Stimulated activated CD4-positive, alpha-beta T cell treated with anti-CD3 and anti-CD28 coated beads, Interleukin-15, amount 100 ng/mL, for 48 hours (primary cell): ENCODE measurements at regions not wholly inside any gene's neighbourhood (a gene's known extent, or its start where the extent isn't known, plus 50 kb on each side); places are given as distances from the start of the nearest gene placed in this dataset.
A peak's percentile ranks its signal among the peaks of the same experiment; 100 is the strongest.
"Not testable (repeated sequence)": the region's sequence is repeated elsewhere in the genome, so short reads cannot be mapped to it uniquely, and the experiment has no call there.

ENCODE experiments used
- DNase-seq, 2 donors: peaks; one replicate each; pipeline ENCODE4 v3.0.0-alpha.2; 2020; ENCODE audit warnings: low read depth in 2 of 2

DNA sequence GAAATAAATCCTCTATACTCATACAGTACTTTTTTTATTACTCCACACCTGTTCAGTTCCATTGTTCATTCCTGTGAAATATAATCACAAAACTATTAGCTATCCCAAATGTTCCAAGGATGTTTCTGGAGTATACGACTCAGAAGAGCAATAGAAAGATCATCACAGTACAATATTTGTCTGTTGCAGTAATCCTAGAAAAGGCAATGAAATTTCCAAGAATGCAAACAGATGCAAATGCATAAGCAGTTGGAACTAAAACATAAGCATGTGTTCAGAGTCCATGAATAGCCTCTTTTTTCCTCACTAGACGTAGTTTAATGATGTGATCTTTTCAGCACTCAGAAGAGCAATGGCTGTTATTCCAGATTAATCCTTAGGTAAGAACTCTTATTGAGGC lies 55.2 kb downstream of the RTL3 start:
- DNase-seq: no peak

DNA sequence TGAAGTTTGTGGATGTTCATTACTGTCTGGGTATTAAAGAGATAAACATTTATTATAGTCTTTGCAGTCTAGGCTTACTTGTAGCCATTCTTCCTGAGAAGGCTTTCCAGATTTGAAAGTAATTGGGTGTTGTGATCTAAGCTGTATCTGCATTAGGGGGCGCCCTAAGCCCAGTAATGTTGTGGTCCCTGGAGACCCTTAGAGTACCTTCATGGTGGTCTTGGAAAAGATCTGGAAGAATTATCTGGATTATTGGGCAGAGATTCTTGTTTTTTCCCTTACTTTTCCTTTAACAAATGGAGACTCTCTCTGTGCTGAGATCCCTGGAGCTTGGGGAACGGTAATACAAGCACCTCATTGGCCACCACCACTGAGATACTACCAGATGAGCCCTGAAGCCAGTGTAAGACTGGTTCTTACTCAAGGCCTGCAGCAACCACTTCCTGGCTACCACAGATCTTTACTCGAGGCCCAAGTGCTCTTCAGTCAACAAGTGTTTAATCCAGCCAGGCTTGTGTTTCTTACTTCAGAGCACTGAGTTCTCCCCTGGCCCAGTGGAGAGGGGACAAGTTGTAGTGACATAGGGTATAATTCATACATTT lies 63.1 kb downstream of the RTL3 start:
- no peak for DNase-seq

DNA sequence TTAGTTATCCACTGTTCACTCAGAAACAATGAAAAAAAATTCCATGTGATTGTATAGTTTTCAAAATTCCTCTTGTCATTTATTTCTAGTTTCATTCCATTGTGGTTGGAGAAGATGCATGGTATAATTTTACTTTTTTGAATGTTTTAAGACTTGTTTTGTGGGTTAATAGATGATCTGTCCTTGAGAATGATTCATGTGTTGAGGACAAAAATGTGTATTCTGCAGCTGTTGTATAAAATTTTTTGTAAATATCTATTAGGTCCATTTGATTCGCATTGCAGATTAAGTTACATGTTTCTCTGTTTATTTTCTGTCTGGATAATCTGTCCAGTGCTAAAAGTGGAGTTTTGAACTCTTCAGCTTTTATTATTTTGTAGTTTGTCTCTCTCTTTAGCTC lies 65.4 kb downstream of the RTL3 start:
- DNase-seq: no peak

DNA sequence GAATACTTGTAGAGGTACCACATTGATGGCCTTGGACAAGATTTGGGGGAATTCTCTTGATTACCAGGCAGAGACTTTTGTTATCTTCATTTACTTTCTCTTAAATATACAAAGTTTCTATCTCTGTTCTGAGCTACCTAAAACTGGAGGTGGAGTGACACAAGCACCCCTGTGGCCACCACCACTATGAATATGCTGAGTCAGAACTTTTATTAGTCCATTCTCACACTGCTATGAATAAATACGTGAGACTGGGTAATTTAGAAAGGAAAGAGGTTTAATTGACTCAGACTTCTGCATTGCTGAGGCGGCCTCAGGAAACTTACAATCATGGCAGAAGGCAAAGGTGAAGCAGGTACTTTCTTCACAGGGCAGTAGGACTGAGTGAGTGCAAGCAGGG lies 67.1 kb downstream of the RTL3 start:
- no peak for DNase-seq

- DNase-seq: no peak
These were observed 84.8 kb downstream of the RTL3 start for GRCh38 chrX:78574306-78574705.

GRCh38 chrX:78573630-78574029 lies 85.5 kb downstream of the RTL3 start:
- no peak for DNase-seq

- DNase-seq: no peak
These were observed 87.3 kb downstream of the RTL3 start for GRCh38 chrX:78571849-78572248.

GRCh38 chrX:78555401-78555980 lies 103.6 kb downstream of the RTL3 start:
- DNase-seq: no peak

- not testable (repeated sequence) for DNase-seq
These were observed 106.5 kb downstream of the RTL3 start for GRCh38 chrX:78552628-78553027.

GRCh38 chrX:78548012-78548411 lies 111.1 kb downstream of the RTL3 start:
- DNase-seq: no peak

DNA sequence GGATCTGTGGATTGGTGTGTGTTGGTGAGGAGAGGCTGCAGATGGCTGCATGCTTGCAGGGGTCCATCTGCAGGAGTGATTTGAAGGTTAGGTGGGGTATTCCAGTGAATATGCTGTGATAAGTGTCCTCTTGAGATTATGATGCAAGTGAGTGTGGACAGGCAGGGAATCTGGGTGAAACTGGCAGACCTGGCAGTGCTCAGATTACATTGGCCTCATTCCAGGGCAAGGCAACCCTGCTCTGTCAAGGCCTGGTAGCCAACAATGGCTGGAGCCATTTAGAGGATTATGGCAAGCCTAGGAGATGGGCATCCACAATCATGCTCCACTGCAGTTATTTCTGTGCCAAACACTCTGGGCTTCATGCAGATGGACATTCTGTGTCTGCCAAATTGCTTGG lies 113.9 kb downstream of the RTL3 start:
- DNase-seq: no peak

DNA sequence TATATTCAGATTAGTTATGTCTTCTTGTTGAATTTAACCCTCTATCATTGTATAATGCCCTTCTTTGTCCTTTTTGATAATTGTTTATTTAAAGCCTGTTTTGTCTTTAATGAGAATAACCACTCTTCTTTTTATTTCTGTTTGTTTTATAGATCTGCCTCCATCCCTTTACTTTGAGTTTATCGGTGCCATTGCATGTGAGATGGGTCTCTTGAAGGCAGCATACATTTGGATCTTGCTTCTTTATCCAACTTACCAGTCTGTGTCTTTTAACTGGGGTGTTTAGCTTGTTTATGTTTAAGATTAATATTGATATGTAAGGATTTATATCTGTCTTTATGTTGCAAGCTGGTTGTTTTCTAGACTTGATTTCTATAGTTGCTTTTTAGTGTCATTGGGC lies 115.8 kb downstream of the RTL3 start:
- no peak for DNase-seq

DNA sequence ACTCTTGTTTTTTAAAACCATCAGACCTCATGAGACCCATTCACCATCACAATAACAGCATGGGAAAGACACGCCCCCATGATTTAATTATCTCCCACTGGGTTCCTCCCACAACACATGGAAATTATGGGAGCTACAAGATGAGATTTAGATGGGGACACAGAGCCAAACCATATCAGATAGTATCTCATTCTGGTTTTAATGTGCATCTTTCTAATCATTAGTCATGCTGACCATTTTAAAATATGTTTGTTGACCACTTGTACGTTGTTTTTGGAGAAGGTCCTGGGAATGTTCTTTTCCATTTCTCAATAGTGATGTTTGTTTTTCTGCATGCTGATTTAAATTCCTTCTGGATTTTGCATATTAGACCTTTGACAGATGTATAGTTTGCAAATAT lies 119.0 kb downstream of the RTL3 start:
- no peak for DNase-seq

GRCh38 chrX:78534221-78534620 lies 124.9 kb downstream of the RTL3 start:
- DNase-seq: no peak

DNA sequence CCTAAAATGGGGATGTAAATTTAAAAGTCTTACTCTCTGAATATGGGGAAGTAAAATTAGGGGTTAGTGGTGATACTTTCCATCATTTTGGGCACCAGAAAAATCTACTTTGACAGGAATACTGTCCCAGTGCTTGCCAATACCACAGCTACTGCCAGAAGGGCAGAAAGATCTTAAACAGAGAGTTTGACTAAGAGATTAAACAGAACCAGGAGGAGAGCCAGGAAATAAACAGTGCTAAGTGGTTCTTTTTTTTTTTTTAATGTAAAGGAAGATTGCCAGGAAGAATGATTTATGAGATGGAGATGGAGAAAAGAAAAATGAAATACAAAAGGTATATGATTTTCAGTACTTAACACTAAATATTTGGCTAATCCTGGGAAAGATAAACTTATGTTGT lies 126.8 kb downstream of the RTL3 start:
- DNase-seq: no peak

DNA sequence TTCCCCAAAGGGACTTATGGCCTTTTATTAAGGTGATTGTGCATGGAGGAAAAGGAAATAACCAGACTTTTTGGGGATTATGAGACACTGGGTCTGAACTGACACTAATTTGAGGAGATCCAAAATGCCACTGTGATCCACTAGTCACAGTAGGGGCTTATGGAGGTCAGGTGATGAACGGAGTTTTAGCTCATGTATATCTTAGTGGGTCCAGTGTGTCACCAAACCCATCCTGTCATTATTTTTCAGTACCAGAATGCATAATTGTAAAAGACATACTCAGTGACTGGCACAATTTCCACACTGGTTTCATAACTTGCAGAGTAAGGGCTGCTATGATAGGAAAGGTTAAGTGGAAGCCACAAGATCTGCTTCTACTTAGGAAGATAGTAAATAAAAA lies 131.3 kb downstream of the RTL3 start:
- no peak for DNase-seq

DNA sequence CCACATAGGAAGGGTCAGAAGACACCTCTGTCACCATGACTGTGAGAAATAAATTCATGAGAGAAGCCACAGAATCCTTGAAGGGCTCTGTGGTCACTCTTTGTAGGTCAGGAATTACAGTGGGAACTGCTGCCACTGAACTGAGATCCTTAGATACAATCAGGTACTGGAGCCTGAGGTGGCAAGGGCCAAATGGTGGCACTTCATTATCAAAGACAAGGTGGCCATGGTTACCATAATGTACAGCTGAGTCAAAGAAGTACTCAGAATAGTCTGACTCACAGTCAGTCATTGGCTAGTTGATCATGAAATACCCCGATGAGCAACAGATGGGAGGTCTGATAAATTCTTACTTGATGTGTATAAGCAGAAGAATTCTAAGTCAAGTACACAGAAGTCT lies 131.9 kb downstream of the RTL3 start:
- DNase-seq: peak in 1 of 2 donors; percentile 1

DNA sequence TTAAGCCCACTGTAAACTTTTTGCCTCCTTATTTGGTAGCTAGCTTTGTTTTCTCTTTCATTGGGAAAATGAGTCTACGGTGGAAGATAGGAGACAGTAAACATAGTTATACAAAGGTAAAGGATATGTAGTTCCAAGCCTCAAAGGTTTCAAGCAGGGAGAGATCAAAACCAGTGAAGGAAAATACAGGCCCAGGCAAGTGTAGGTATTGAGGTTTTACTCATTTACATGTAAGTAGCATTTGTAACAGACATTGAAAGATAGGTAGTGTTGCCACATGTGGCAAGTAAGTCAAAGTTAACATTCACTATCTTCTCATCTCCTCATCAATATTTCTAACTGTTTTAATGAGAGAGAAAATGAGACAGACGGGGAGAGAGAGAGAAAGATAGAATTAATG lies 136.5 kb downstream of the RTL3 start:
- DNase-seq: no peak

DNA sequence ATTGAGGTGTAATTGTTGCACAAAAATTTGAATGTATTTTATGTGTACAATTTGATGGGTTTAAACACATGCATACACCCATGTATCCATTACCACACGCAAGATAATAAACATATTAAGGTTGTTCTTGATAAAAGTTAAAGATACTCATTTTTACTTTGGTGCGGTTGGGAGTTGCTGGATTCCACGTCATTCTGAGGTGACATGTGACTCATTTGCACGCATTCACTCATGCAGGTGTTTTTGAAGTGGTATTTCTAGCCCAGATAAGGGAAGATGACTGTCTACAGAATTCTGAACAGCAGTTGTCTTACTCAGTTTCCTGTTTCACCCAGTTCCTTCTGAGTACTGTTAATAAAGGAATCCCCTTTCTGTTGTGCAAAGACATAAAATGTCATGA lies 142.0 kb downstream of the RTL3 start:
- peak; percentile 26 to 52 for DNase-seq

DNA sequence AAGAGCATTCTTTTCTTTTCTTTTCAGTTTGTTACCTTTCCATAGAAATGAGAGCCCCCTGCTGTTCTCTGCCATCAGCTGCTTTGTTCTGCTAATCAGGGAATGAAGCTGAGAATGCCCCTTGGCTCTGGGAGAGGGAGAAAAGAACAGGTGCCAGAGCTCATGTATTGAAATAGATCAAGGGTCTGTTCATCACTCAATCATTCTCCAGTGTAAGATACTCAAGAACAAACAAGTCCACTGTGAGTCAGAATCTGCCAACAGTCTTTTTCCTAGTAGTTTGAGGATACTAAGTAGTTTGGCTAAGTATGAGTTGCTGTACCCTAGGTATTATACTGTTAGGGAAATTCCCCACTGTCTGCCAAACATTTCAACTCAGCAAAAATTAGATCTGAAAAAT lies 144.3 kb downstream of the RTL3 start:
- no peak for DNase-seq

DNA sequence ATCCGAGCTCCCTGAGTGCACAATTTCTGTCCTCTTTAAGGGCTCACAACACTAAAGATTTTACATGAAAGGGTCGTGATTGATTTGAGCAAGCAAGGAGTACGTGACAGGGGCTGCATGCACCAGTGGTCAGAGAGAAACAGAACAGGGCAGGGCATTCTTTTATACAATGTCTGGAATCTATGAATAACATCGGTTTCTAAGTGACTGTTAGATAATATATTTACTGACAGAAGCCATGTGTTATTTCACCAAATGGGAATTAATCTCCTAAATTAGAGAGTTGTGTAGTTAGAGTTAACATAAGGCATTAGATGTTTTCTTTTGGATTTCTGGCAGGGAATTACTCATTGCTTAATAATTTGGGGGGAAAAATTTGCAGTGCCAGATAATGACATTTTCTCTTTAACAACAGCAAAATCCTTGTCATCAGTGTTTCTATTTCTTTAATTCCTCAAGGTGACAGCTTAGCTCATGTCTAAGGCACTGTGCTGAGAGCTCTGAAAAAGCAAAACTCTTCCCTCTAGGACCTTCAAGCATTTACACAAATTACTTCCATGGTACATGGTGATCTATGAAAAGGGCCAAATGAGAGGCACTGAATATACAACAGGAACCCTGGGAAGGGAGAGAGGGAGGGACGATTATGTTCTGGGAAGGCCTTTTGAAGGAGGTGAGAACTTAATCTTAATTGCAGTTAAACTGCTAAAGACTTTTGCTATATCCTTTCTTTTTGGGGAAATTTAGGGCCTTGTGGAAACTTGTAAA lies 145.0 kb downstream of the RTL3 start:
- no peak for DNase-seq

DNA sequence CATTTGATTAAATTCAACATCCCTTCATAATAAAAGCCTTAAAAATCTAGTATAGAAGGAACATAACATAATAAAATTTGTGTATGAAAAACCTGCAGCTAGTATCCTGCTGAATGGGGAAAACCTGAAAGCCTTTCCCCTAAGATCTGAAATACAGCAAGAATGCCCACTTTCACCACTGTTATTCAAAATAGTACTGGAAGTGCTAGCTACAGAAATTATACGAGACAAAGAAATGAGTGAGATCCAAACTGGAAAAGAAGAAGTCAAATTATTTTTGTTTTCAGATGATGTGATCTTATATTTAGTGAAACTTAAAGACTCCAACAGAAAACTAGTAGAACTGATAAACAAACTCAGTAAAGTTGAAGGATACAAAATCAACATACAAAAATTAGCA lies 152.9 kb downstream of the RTL3 start:
- no peak for DNase-seq

- DNase-seq: no peak
These were observed 162.6 kb downstream of the RTL3 start for GRCh38 chrX:78496483-78496882.
